Amniotic epithelial cell (primary cell): ENCODE measurements at regions not wholly inside any gene's neighbourhood (a gene's known extent, or its start where the extent isn't known, plus 50 kb on each side); places are given as distances from the start of the nearest gene placed in this dataset.
"Not testable (repeated sequence)": the region's sequence is repeated elsewhere in the genome, so short reads cannot be mapped to it uniquely, and the experiment has no call there.

Experiments
- DNase-seq: peaks from one replicate; pipeline ENCODE4 v3.0.0-alpha.2; 2010; ENCODE audit warnings: low read depth

GRCh38 chr20:30586178-30586577 is 671.3 kb upstream of the DEFB115 start:
- not testable (repeated sequence) for DNase-seq

- DNase-seq, result no peak
Observed at GRCh38 chr20:30593572-30593971, 663.9 kb upstream of the DEFB115 start.

GRCh38 chr20:30594112-30594511 is 663.4 kb upstream of the DEFB115 start:
- DNase-seq, result no peak

GRCh38 chr20:30595698-30596097 is 661.8 kb upstream of the DEFB115 start:
- no peak for DNase-seq

GRCh38 chr20:30597429-30597828 is 660.0 kb upstream of the DEFB115 start:
- DNase-seq, result not testable (repeated sequence)

GRCh38 chr20:30598460-30599230 is 658.8 kb upstream of the DEFB115 start:
- DNase-seq, result no peak

- DNase-seq, result no peak
Observed at GRCh38 chr20:30599990-30600389, 657.5 kb upstream of the DEFB115 start.

- DNase-seq, result no peak
Observed at GRCh38 chr20:30601974-30602373, 655.5 kb upstream of the DEFB115 start.

GRCh38 chr20:30602424-30602823 is 655.0 kb upstream of the DEFB115 start:
- no peak for DNase-seq

- DNase-seq, result no peak
Observed at GRCh38 chr20:30606990-30607389, 650.5 kb upstream of the DEFB115 start.

GRCh38 chr20:30610029-30610693 is 647.3 kb upstream of the DEFB115 start:
- no peak for DNase-seq

- no peak for DNase-seq
Observed at GRCh38 chr20:30610751-30611150, 646.7 kb upstream of the DEFB115 start.

GRCh38 chr20:30611239-30611984 is 646.1 kb upstream of the DEFB115 start:
- no peak for DNase-seq

GRCh38 chr20:30612344-30612743 is 645.1 kb upstream of the DEFB115 start:
- DNase-seq, result no peak

GRCh38 chr20:30621346-30621745 is 636.1 kb upstream of the DEFB115 start:
- DNase-seq, result not testable (repeated sequence)

GRCh38 chr20:30624310-30624709 is 633.2 kb upstream of the DEFB115 start:
- DNase-seq, result not testable (repeated sequence)

- DNase-seq, result not testable (repeated sequence)
Observed at GRCh38 chr20:30629376-30629775, 628.1 kb upstream of the DEFB115 start.

- no peak for DNase-seq
Observed at GRCh38 chr20:30630761-30631160, 626.7 kb upstream of the DEFB115 start.

GRCh38 chr20:30631261-30631789 is 626.1 kb upstream of the DEFB115 start:
- DNase-seq, result not testable (repeated sequence)

- DNase-seq, result not testable (repeated sequence)
Observed at GRCh38 chr20:30632773-30633172, 624.7 kb upstream of the DEFB115 start.

- DNase-seq, result not testable (repeated sequence)
Observed at GRCh38 chr20:30641522-30641921, 615.9 kb upstream of the DEFB115 start.

- DNase-seq, result not testable (repeated sequence)
Observed at GRCh38 chr20:30660982-30661381, 596.5 kb upstream of the DEFB115 start.
